Smooth muscle cell (in vitro differentiated cells): ENCODE measurements at regions not wholly inside any gene's neighbourhood (a gene's known extent, or its start where the extent isn't known, plus 50 kb on each side); places are given as distances from the start of the nearest gene placed in this dataset.

Source experiments
- DNase-seq: peaks from one replicate; lab custom pipeline; 2025; ENCODE audit not compliant: unreplicated experiment; lab: John Stamatoyannopoulos, UW
- H2AFZ ChIP-seq: fragments of 200-600 bp; sonication (generic); 2 replicates; pipeline ENCODE4 v1.6.0; 2016; ENCODE audit warnings: antibody characterized with exemption, low read depth, mild to moderate bottlenecking
- H3F3A ChIP-seq: fragments of 200-600 bp; sonication (generic); 2 replicates; pipeline ENCODE4 v1.6.0; 2017; ENCODE audit warnings: antibody characterized with exemption, low read depth
- H3K27ac ChIP-seq: fragments of 200-600 bp; sonication (generic); 2 replicates; pipeline ENCODE4 v1.5.1; 2016; ENCODE audit warnings: low read depth, mild to moderate bottlenecking
- H3K27me3 ChIP-seq: fragments of 200-600 bp; sonication (generic); 2 replicates; pipeline ENCODE4 v1.6.1; 2016; ENCODE audit warnings: low read depth, mild to moderate bottlenecking
- H3K36me3 ChIP-seq: fragments of 200-600 bp; sonication (generic); 2 replicates; pipeline ENCODE4 v1.5.1; 2016; ENCODE audit warnings: low read depth
- H3K4me1 ChIP-seq: fragments of 200-600 bp; sonication (generic); 2 replicates; pipeline ENCODE4 v1.5.1; 2016; ENCODE audit warnings: low read depth
- H3K4me2 ChIP-seq: fragments of 200-600 bp; sonication (generic); 2 replicates; pipeline ENCODE4 v1.6.0; 2016; ENCODE audit warnings: mild to moderate bottlenecking
- H3K4me3 ChIP-seq: fragments of 200-600 bp; sonication (generic); 2 replicates; pipeline ENCODE4 v1.5.1; 2016; ENCODE audit warnings: mild to moderate bottlenecking
- H3K79me2 ChIP-seq: fragments of 200-600 bp; sonication (generic); 2 replicates; pipeline ENCODE4 v1.6.0; 2016; ENCODE audit warnings: low read depth, mild to moderate bottlenecking
- H3K9ac ChIP-seq: fragments of 200-600 bp; sonication (generic); 2 replicates; pipeline ENCODE4 v1.6.0; 2016; ENCODE audit warnings: low read depth
- H3K9me3 ChIP-seq: fragments of 200-600 bp; sonication (generic); replicated peaks from 2 replicates; pipeline ENCODE4 v1.5.1; 2016; ENCODE audit warnings: low read depth
- H4K20me1 ChIP-seq: fragments of 200-600 bp; sonication (generic); 2 replicates; pipeline ENCODE4 v1.6.0; 2016; ENCODE audit warnings: low read depth
- CTCF ChIP-seq: fragments of 200-600 bp; sonication (generic); IDR thresholded peaks from 2 replicates; pipeline ENCODE4 v1.5.1; 2017; ENCODE audit warnings: borderline replicate concordance, mild to moderate bottlenecking, antibody characterized with exemption; ENCODE audit not compliant: insufficient read depth, poor library complexity, severe bottlenecking
- WGBS: methylation state at CpG from one replicate; pipeline ENCODE4 v1.1.7; 2016; ENCODE audit warnings: low lambda C conversion rate; 5-methylcytosine and 5-hydroxymethylcytosine counted together

- Histone ChIP-seq H3K4me1 (no peaks in the 10 kb centered on the region), H3K27ac (no peak overlapping the region), H2AFZ (no peak overlapping the region), H3K36me3 (no peaks in the 10 kb centered on the region), H3K9me3 (no peaks in the 10 kb centered on the region), H3K4me3 (no peak overlapping the region), H3K4me2 (no peak overlapping the region), H3K79me2 (no peaks in the 10 kb centered on the region), H3K9ac (no peak overlapping the region), H4K20me1 (no peaks in the 10 kb centered on the region), H3K27me3 (no peaks in the 10 kb centered on the region), H3F3A (no peaks in the 10 kb centered on the region)
- no peak for DNase-seq
- no peak for TF ChIP-seq CTCF
Observed at GRCh38 chr7:159239028-159239427, 94.4 kb upstream of the VIPR2 start.

GRCh38 chr7:159238541-159238940 is 93.9 kb upstream of the VIPR2 start:
- TF ChIP-seq CTCF = no peak
- Histone ChIP-seq H3K27ac (no peak overlapping the region), H3K4me2 (no peak overlapping the region), H2AFZ (no peak overlapping the region), H3K4me1 (no peaks in the 10 kb centered on the region), H3F3A (no peaks in the 10 kb centered on the region), H4K20me1 (no peaks in the 10 kb centered on the region), H3K27me3 (no peaks in the 10 kb centered on the region), H3K79me2 (no peaks in the 10 kb centered on the region), H3K4me3 (no peak overlapping the region), H3K9ac (no peak overlapping the region), H3K36me3 (no peaks in the 10 kb centered on the region), H3K9me3 (no peaks in the 10 kb centered on the region)
- no peak for DNase-seq
- 93% methylated on average over 1 of the region's 1 CpG for WGBS

- Histone ChIP-seq H3K9ac (no peak overlapping the region), H3K79me2 (no peaks in the 10 kb centered on the region), H3K27ac (no peak overlapping the region), H3K4me3 (no peak overlapping the region), H3K36me3 (no peaks in the 10 kb centered on the region), H3K27me3 (no peaks in the 10 kb centered on the region), H4K20me1 (no peaks in the 10 kb centered on the region), H3F3A (no peaks in the 10 kb centered on the region), H3K4me2 (no peak overlapping the region), H3K9me3 (no peaks in the 10 kb centered on the region), H2AFZ (no peak overlapping the region), H3K4me1 (no peaks in the 10 kb centered on the region)
- DNase-seq = no peak
- 88% methylated on average over 13 of the region's 13 CpGs for WGBS
- no peak for TF ChIP-seq CTCF
Observed at GRCh38 chr7:159237022-159237653, 92.5 kb upstream of the VIPR2 start.

GRCh38 chr7:159231017-159231416 is 86.3 kb upstream of the VIPR2 start:
- no peak overlapping the region for H3K27ac ChIP-seq
- no peaks in the 10 kb centered on the region for H3F3A ChIP-seq
- DNase-seq = no peak
- H3K36me3 ChIP-seq = no peaks in the 10 kb centered on the region
- H3K4me3 ChIP-seq = no peak overlapping the region
- H4K20me1 ChIP-seq = no peaks in the 10 kb centered on the region
- H3K27me3 ChIP-seq = no peaks in the 10 kb centered on the region
- WGBS = 91% methylated on average over 33 of the region's 33 CpGs
- TF ChIP-seq CTCF = no peak
- no peaks in the 10 kb centered on the region for H3K4me1 ChIP-seq
- H3K4me2 ChIP-seq = no peak overlapping the region
- H2AFZ ChIP-seq = no peak overlapping the region
- H3K9ac ChIP-seq = no peak overlapping the region
- no peaks in the 10 kb centered on the region for H3K9me3 ChIP-seq
- H3K79me2 ChIP-seq = no peaks in the 10 kb centered on the region
